WTC11 (cell line): ENCODE measurements at regions not wholly inside any gene's neighbourhood (a gene's known extent, or its start where the extent isn't known, plus 50 kb on each side); places are given as distances from the start of the nearest gene placed in this dataset.

Experiments used
- ESRRA ChIP-seq: sonication (generic); formaldehyde crosslinking; IDR thresholded peaks from 2 replicates; pipeline ENCODE4 v1.8.1; 2022; ENCODE audit warnings: mild to moderate bottlenecking, missing genetic modification reagents, borderline replicate concordance
- ETV6 ChIP-seq: sonication (generic); formaldehyde crosslinking; IDR thresholded peaks from 2 replicates; pipeline ENCODE4 v1.8.1; 2022; ENCODE audit warnings: mild to moderate bottlenecking, missing genetic modification reagents
- GABPB1 ChIP-seq: sonication (generic); formaldehyde crosslinking; IDR thresholded peaks from 2 replicates; pipeline ENCODE4 v1.8.1; 2023; ENCODE audit warnings: mild to moderate bottlenecking, missing genetic modification reagents
- NR2C2 ChIP-seq: sonication (generic); formaldehyde crosslinking; IDR thresholded peaks from 2 replicates; pipeline ENCODE4 v1.8.0; 2022; ENCODE audit warnings: mild to moderate bottlenecking, missing genetic modification reagents
- TEAD4 ChIP-seq: sonication (generic); formaldehyde crosslinking; IDR thresholded peaks from 2 replicates; pipeline ENCODE4 v1.8.0; 2022; ENCODE audit warnings: mild to moderate bottlenecking, missing genetic modification reagents
- ZNF138 ChIP-seq: sonication (generic); formaldehyde crosslinking; conservative IDR thresholded peaks from 2 replicates; pipeline ENCODE4 v1.8.1; 2022; ENCODE audit warnings: mild to moderate bottlenecking, moderate library complexity, missing genetic modification reagents
- TF ChIP-seq, protein P1 (sequence below): fragments of 200-600 bp; IDR thresholded peaks from 2 replicates; pipeline ENCODE4 v1.8.0; 2022; ENCODE audit warnings: antibody characterized with exemption
- TF ChIP-seq, protein P2 (sequence below): fragments of 250-450 bp; sonication (Bioruptor Pico); conservative IDR thresholded peaks from 2 replicates; pipeline ENCODE4 v1.9.0; 2021; ENCODE audit warnings: mild to moderate bottlenecking
- TF ChIP-seq, protein P3 (sequence below): sonication (generic); formaldehyde crosslinking; IDR thresholded peaks from 2 replicates; pipeline ENCODE4 v1.8.1; 2022; ENCODE audit warnings: low read depth, missing genetic modification reagents, borderline replicate concordance
- TF ChIP-seq, protein P4 (sequence below): sonication (generic); formaldehyde crosslinking; IDR thresholded peaks from 2 replicates; pipeline ENCODE4 v1.8.1; 2022; ENCODE audit warnings: low read depth, mild to moderate bottlenecking, moderate library complexity, missing genetic modification reagents, borderline replicate concordance
- TF ChIP-seq, protein P5 (sequence below): fragments of 250-450 bp; sonication (Bioruptor Pico); IDR thresholded peaks from 2 replicates; pipeline ENCODE4 v1.9.0; 2021; ENCODE audit warnings: mild to moderate bottlenecking
- TF ChIP-seq, protein P6 (sequence below): sonication (generic); formaldehyde crosslinking; IDR thresholded peaks from 2 replicates; pipeline ENCODE4 v1.8.0; 2022; ENCODE audit warnings: mild to moderate bottlenecking, missing genetic modification reagents

DNA sequence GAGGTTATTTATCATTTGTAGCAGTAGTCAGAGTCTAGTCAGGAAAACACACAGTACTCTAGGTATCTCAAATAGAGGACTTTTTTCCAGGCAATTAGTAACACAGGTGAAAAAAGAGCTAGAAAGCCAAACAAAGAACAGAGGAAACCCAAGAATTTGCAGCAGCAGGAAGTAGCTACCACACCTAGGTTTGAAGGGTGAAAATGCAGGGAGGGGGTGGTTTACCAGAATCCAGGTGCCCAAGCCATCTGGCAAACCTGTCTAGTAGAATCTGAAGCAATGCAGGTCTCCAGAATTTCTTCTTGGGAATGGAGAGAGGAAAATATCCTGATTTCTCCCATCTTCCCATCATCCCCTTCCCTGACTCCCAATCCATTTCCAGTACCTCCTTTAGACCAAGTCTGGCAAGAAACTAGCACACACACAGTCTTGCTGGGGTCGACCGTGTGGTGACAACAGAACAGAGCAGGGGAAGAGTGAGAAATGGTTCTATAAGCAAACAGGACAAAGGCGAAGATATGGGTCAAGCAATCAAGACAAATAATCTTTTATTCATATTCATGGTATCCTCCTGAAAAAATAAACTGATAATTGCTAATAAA lies 231.9 kb upstream of the MMADHC start:
- TF ChIP-seq, protein P1, sequence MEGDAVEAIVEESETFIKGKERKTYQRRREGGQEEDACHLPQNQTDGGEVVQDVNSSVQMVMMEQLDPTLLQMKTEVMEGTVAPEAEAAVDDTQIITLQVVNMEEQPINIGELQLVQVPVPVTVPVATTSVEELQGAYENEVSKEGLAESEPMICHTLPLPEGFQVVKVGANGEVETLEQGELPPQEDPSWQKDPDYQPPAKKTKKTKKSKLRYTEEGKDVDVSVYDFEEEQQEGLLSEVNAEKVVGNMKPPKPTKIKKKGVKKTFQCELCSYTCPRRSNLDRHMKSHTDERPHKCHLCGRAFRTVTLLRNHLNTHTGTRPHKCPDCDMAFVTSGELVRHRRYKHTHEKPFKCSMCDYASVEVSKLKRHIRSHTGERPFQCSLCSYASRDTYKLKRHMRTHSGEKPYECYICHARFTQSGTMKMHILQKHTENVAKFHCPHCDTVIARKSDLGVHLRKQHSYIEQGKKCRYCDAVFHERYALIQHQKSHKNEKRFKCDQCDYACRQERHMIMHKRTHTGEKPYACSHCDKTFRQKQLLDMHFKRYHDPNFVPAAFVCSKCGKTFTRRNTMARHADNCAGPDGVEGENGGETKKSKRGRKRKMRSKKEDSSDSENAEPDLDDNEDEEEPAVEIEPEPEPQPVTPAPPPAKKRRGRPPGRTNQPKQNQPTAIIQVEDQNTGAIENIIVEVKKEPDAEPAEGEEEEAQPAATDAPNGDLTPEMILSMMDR: no peak
- TF ChIP-seq, protein P2, sequence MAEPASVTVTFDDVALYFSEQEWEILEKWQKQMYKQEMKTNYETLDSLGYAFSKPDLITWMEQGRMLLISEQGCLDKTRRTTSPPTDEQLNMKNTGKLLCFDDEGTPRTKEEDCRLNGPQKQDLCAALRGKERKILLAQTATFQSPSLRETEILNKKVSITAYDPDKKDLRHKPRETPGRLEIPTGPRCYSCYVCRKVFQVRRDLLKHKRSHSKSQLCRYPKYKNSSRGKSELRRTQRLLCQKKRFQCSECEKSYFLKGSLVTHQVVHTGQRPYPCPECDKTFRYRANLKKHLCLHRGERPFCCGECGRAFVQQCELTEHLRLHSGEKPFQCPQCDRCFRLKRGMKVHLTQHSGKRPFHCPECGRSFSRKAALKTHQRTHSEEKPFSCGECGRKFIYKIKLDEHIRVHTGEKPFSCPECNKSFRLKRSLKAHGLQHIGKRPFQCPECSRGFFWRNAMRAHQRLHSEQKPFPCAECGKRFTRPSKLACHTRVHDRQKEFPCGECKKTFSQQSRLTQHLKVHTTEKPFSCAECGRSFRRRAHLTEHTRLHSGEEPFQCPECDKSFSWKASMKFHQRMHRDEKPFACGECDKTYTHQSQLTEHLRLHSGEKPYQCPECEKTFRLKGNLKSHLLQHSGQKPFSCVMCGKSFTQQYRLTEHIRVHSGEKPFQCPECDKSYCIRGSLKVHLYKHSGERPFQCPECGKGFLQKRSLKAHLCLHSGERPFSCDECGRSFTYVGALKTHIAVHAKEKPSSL (CRISPR knock-in tag): no peak
- no peak for TF ChIP-seq NR2C2
- TF ChIP-seq, protein P3, sequence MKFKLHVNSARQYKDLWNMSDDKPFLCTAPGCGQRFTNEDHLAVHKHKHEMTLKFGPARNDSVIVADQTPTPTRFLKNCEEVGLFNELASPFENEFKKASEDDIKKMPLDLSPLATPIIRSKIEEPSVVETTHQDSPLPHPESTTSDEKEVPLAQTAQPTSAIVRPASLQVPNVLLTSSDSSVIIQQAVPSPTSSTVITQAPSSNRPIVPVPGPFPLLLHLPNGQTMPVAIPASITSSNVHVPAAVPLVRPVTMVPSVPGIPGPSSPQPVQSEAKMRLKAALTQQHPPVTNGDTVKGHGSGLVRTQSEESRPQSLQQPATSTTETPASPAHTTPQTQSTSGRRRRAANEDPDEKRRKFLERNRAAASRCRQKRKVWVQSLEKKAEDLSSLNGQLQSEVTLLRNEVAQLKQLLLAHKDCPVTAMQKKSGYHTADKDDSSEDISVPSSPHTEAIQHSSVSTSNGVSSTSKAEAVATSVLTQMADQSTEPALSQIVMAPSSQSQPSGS (CRISPR knock-in tag): no peak
- TF ChIP-seq ESRRA (CRISPR knock-in tag): no peak
- TF ChIP-seq, protein P4, sequence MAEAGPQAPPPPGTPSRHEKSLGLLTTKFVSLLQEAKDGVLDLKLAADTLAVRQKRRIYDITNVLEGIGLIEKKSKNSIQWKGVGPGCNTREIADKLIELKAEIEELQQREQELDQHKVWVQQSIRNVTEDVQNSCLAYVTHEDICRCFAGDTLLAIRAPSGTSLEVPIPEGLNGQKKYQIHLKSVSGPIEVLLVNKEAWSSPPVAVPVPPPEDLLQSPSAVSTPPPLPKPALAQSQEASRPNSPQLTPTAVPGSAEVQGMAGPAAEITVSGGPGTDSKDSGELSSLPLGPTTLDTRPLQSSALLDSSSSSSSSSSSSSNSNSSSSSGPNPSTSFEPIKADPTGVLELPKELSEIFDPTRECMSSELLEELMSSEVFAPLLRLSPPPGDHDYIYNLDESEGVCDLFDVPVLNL: no peak
- TF ChIP-seq GABPB1: no peak
- no peak for TF ChIP-seq ETV6 (CRISPR knock-in tag)
- no peak for TF ChIP-seq ZNF138 (CRISPR knock-in tag)
- TF ChIP-seq, protein P5, sequence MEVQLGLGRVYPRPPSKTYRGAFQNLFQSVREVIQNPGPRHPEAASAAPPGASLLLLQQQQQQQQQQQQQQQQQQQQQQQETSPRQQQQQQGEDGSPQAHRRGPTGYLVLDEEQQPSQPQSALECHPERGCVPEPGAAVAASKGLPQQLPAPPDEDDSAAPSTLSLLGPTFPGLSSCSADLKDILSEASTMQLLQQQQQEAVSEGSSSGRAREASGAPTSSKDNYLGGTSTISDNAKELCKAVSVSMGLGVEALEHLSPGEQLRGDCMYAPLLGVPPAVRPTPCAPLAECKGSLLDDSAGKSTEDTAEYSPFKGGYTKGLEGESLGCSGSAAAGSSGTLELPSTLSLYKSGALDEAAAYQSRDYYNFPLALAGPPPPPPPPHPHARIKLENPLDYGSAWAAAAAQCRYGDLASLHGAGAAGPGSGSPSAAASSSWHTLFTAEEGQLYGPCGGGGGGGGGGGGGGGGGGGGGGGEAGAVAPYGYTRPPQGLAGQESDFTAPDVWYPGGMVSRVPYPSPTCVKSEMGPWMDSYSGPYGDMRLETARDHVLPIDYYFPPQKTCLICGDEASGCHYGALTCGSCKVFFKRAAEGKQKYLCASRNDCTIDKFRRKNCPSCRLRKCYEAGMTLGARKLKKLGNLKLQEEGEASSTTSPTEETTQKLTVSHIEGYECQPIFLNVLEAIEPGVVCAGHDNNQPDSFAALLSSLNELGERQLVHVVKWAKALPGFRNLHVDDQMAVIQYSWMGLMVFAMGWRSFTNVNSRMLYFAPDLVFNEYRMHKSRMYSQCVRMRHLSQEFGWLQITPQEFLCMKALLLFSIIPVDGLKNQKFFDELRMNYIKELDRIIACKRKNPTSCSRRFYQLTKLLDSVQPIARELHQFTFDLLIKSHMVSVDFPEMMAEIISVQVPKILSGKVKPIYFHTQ (CRISPR knock-in tag): no peak
- TF ChIP-seq TEAD4: no peak
- TF ChIP-seq, protein P6, sequence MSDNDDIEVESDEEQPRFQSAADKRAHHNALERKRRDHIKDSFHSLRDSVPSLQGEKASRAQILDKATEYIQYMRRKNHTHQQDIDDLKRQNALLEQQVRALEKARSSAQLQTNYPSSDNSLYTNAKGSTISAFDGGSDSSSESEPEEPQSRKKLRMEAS (CRISPR knock-in tag): no peak
